Keratinocyte (primary cell): ENCODE measurements at regions not wholly inside any gene's neighbourhood (a gene's known extent, or its start where the extent isn't known, plus 50 kb on each side); places are given as distances from the start of the nearest gene placed in this dataset.

Source experiments
- DNase-seq: peaks from one replicate; pipeline ENCODE4 v3.0.0-alpha.2; 2011; ENCODE audit warnings: low read depth, missing footprints, low spot score
- FAIRE-seq: peaks from 2 replicates; lab custom pipeline; 2011; peaks lifted over from hg19 to GRCh38; lab: Jason Lieb, UNC
- H2AFZ ChIP-seq: 2 replicates; pipeline ENCODE4 v1.6.0; 2012; ENCODE audit warnings: low read length, control low read depth, inconsistent platforms; ENCODE audit not compliant: control insufficient read depth
- H3K27ac ChIP-seq: 2 replicates; pipeline ENCODE4 v1.5.1; 2011; ENCODE audit warnings: low read length; ENCODE audit not compliant: control insufficient read depth, insufficient read depth
- H3K27me3 ChIP-seq: 3 replicates; pipeline ENCODE4 v1.6.0; 2011; ENCODE audit warnings: low read length; ENCODE audit not compliant: control insufficient read depth, insufficient read depth; ENCODE audit errors: extremely low read depth
- H3K36me3 ChIP-seq, 2 experiments: 2 replicates in 1 of 2; 3 replicates in 1 of 2; pipeline ENCODE4 v1.5.1; 2011; ENCODE audit warnings: low read length in 2 of 2, mild to moderate bottlenecking in 1 of 2; ENCODE audit not compliant: control insufficient read depth in 2 of 2, insufficient read depth in 2 of 2; ENCODE audit errors: extremely low read depth in 1 of 2
- H3K4me1 ChIP-seq: 3 replicates; pipeline ENCODE4 v1.5.1; 2011; ENCODE audit warnings: low read length; ENCODE audit not compliant: control insufficient read depth, insufficient read depth; ENCODE audit errors: extremely low read depth
- H3K4me2 ChIP-seq: 3 replicates; pipeline ENCODE4 v1.6.0; 2011; ENCODE audit warnings: low read depth, low read length; ENCODE audit not compliant: control insufficient read depth, insufficient read depth; ENCODE audit errors: extremely low read depth
- H3K4me3 ChIP-seq, 3 experiments: fragments of 200-600 bp in 1 of 3; sonication (generic) in 1 of 3; 2 replicates in 2 of 3; 3 replicates in 1 of 3; pipeline ENCODE4 v1.5.1; 2011 to 2016; ENCODE audit warnings: low read length in 3 of 3, mild to moderate bottlenecking in 3 of 3, control low read depth in 2 of 3, inconsistent platforms in 1 of 3, low read depth in 1 of 3, mixed read lengths in 1 of 3, mixed run types in 1 of 3, moderate library complexity in 1 of 3; ENCODE audit not compliant: control insufficient read depth in 2 of 3, insufficient read depth in 2 of 3; ENCODE audit errors: extremely low read depth in 1 of 3
- H3K79me2 ChIP-seq: 2 replicates; pipeline ENCODE4 v1.6.0; 2012; ENCODE audit warnings: low read length; ENCODE audit not compliant: control insufficient read depth, insufficient read depth
- H3K9ac ChIP-seq: 3 replicates; pipeline ENCODE4 v1.6.0; 2011; ENCODE audit warnings: low read length; ENCODE audit not compliant: control insufficient read depth, insufficient read depth; ENCODE audit errors: extremely low read depth
- H3K9me1 ChIP-seq: 3 replicates; pipeline ENCODE4 v1.6.0; 2011; ENCODE audit warnings: low read length; ENCODE audit not compliant: control insufficient read depth, insufficient read depth; ENCODE audit errors: extremely low read depth
- H3K9me3 ChIP-seq: 2 replicates; pipeline ENCODE4 v1.5.1; 2012; ENCODE audit warnings: low read depth, low read length; ENCODE audit not compliant: control insufficient read depth
- H4K20me1 ChIP-seq: 3 replicates; pipeline ENCODE4 v1.6.0; 2011; ENCODE audit warnings: low read length; ENCODE audit not compliant: control insufficient read depth, insufficient read depth; ENCODE audit errors: extremely low read depth
- EZH2 ChIP-seq: IDR thresholded peaks from one replicate; pipeline ENCODE4 v1.6.1; 2012; ENCODE audit warnings: inconsistent platforms, mild to moderate bottlenecking, low read length, moderate library complexity
- dilution Hi-C: fragments of 300-500 bp; cut with MboI; formaldehyde crosslinking; loops from one replicate; pipeline ENCODE4 v1.7.0; 2020; ENCODE audit warnings: low sequenced_read_pairs; ENCODE audit not compliant: extremely low pct_ligation_motif_present
- TF ChIP-seq, protein P1 (sequence below), 3 experiments: IDR thresholded peaks in 1 of 3; conservative IDR thresholded peaks in 1 of 3; optimal IDR thresholded peaks in 1 of 3; 2 replicates in 2 of 3; 3 replicates in 1 of 3; pipeline versions ENCODE3 to v1.5.1; 2011; ENCODE audit warnings: low read length in 3 of 3, mild to moderate bottlenecking in 3 of 3, moderate library complexity in 2 of 3, control low read depth in 1 of 3, inconsistent platforms in 1 of 3; ENCODE audit not compliant: insufficient read depth in 2 of 3; ENCODE audit errors: extremely low read depth in 1 of 3

DNA sequence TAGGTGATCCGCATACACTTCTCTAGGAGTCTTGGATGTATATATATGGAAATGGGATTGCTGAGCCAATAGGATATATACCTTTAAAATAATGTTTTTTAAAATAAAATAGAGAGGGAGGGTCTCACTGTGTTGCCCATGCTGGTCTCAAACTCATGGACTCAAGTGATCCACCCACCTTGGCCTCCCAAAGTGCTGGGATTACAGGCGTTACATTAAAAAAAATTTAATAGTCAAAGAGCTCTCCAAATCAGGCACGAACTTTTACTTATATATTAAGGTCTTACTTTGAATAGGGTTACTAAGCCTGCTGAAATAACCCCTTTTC, 109.0 kb downstream of the GNL3L start:
- H3K36me3 ChIP-seq: no peaks in the 10 kb centered on the region
- dilution Hi-C loops: no loop called here
- H3K79me2 ChIP-seq: no peaks in the 10 kb centered on the region
- no peaks in the 10 kb centered on the region for H3K4me1 ChIP-seq
- H4K20me1 ChIP-seq: no peaks in the 10 kb centered on the region
- H3K9me3 ChIP-seq: no peaks in the 10 kb centered on the region
- no peak for FAIRE-seq
- peak overlapping the region; percentile 85 for H3K9ac ChIP-seq
- peak overlapping the region; percentile 91 for H3K27ac ChIP-seq
- no peaks in the 10 kb centered on the region for H3K9me1 ChIP-seq
- no peaks in the 10 kb centered on the region for H3K27me3 ChIP-seq
- H2AFZ ChIP-seq: peak overlapping the region; percentile 17
- peak overlapping the region in 1 of 3 experiments; percentile 63 for H3K4me3 ChIP-seq
- TF ChIP-seq, protein P1, sequence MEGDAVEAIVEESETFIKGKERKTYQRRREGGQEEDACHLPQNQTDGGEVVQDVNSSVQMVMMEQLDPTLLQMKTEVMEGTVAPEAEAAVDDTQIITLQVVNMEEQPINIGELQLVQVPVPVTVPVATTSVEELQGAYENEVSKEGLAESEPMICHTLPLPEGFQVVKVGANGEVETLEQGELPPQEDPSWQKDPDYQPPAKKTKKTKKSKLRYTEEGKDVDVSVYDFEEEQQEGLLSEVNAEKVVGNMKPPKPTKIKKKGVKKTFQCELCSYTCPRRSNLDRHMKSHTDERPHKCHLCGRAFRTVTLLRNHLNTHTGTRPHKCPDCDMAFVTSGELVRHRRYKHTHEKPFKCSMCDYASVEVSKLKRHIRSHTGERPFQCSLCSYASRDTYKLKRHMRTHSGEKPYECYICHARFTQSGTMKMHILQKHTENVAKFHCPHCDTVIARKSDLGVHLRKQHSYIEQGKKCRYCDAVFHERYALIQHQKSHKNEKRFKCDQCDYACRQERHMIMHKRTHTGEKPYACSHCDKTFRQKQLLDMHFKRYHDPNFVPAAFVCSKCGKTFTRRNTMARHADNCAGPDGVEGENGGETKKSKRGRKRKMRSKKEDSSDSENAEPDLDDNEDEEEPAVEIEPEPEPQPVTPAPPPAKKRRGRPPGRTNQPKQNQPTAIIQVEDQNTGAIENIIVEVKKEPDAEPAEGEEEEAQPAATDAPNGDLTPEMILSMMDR (optimal IDR thresholded peaks at IDR 0.05 in 1 of 3, IDR thresholded peaks at IDR 0.05 in 1 of 3, conservative IDR thresholded peaks at IDR 0.05 in 1 of 3; ENCODE audit: extremely low read depth in 1 of 3, insufficient read depth in 2 of 3, low read length in 3 of 3): no peak
- TF ChIP-seq EZH2: no peak
- peak overlapping the region; percentile 29 for H3K4me2 ChIP-seq
- DNase-seq: no peak

DNA sequence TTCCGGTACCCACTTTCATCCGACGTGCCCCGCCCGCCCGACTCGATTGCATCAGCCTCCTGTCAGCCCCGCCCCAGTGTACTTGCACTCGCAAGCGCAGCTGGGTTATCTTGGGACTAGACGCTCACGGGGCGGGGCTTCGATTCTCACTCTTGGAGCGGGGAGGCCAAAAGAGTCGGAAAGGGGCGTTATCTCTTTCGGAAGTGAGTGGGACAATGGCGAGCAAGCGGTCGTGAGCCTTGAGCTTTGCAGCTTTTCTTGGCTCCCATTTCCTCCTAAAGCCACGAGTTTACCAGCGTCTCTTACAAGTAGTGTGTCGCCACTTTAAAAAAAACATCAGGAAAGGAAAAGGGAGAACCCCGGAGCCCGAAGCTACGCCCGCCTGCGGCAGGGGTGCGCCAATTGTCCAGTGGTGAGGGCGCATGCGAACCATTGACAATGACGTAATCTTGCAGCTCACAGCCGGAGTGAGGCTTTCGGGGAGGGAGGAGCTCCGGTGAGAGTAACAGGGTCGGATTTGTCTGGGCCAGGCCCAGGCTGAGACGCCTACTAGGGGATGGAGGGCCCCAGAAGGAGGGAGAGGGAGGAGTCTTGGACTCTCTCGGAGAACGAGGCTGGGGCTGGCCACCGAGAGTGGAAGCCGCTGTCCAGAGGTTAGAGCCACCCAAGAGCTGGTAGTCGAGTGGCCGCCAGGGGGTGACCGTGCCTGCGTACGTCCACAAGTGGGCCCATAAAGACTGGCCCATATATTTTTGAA, 109.5 kb downstream of the GNL3L start:
- Histone ChIP-seq H2AFZ (peak overlapping the region; percentile 81), H3K9me3 (no peaks in the 10 kb centered on the region), H3K27me3 (no peaks in the 10 kb centered on the region), H3K9me1 (no peaks in the 10 kb centered on the region), H3K9ac (peak overlapping the region; percentile 85), H4K20me1 (no peaks in the 10 kb centered on the region), H3K4me1 (no peaks in the 10 kb centered on the region), H3K79me2 (no peaks in the 10 kb centered on the region), H3K36me3 (no peaks in the 10 kb centered on the region), H3K27ac (peak overlapping the region; percentile 91), H3K4me3 (peak overlapping the region; percentile 36 to 71 (median 63)), H3K4me2 (peak overlapping the region; percentile 57)
- no peak for TF ChIP-seq EZH2
- TF ChIP-seq, protein P1 (optimal IDR thresholded peaks at IDR 0.05 in 1 of 3, IDR thresholded peaks at IDR 0.05 in 1 of 3, conservative IDR thresholded peaks at IDR 0.05 in 1 of 3; ENCODE audit: extremely low read depth in 1 of 3, insufficient read depth in 2 of 3, low read length in 3 of 3): peak; percentile 42 to 65 (median 58)
- dilution Hi-C loops: no loop called here
- peak; percentile 56 for DNase-seq
- FAIRE-seq: no peak
